ENCODE measurements at regions not wholly inside any gene's neighbourhood (a gene's known extent, or its start where the extent isn't known, plus 50 kb on each side); places are given as distances from the start of the nearest gene placed in this dataset.
A peak's percentile ranks its signal among the peaks of the same experiment; 100 is the strongest.

- DNase-seq (ENCODE audit: low read depth in 2 of 2): no peak
Observed at GRCh38 chrX:10813761-10814160, 193.4 kb upstream of the MID1 start.

- DNase-seq (ENCODE audit: low read depth in 2 of 2): no peak
Observed at GRCh38 chrX:10818651-10819050, 198.3 kb upstream of the MID1 start.

- DNase-seq (ENCODE audit: low read depth in 2 of 2): no peak
Observed at GRCh38 chrX:10819973-10820372, 199.6 kb upstream of the MID1 start.

- no peak for DNase-seq (ENCODE audit: low read depth in 2 of 2)
Observed at GRCh38 chrX:10821293-10821692, 200.9 kb upstream of the MID1 start.

DNA sequence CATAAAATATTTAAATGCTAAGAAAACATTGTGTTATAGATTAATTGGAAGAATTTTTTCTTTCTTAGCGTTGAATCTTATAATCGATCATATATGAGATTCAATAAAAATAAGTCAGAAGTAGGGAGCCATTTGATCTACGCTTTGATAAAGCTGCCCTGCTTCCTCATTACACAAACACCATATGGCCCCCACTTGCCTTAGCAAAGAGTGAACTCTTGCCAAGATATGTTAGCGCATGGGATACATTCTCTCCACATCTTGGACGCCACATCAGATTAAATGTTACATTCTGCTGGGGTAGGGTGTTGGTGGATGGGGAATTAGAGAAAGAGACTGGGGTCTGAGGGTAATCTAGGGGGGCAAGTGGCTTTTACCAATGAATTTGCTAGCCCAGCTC lies 207.7 kb upstream of the MID1 start:
- DNase-seq (ENCODE audit: low read depth in 2 of 2): no peak

GRCh38 chrX:10828640-10829039 lies 208.3 kb upstream of the MID1 start:
- no peak for DNase-seq (ENCODE audit: low read depth in 2 of 2)

DNA sequence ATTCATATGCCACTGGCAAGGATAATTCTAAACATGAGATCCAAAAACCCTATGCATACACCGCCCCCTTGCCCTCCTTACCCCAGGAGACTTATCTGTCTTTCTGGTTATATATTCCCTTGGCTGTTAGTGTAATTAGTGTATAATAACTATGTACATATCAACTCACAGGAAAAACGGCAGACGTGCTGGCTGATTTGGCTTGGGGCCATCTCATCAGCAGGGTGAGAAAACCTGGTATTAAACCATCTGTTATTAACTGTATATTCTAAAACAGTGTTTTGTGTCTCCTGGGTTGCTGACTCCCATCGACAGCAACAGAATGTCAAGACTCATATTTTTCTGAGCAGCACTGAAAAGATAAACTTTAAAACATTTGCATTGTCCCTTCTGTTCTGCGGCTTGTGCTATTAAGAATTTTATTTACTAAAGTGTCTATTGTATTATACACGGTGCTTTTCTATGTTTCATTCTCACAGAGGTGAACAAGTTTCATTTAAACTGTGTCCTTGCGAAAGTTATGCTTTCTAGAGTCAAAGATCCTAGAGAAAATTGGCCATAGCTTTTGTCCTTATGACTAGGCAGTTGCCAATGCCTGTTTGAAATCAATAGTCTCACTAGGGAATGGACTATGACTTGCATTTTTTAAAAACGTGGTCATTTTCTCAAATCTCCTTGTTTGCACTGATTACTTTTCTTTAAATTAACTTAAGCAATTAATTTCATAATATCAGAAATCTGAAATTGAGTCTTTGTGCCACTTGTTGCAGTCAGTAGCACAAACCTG lies 211.5 kb upstream of the MID1 start:
- DNase-seq (ENCODE audit: low read depth in 2 of 2): no peak

DNA sequence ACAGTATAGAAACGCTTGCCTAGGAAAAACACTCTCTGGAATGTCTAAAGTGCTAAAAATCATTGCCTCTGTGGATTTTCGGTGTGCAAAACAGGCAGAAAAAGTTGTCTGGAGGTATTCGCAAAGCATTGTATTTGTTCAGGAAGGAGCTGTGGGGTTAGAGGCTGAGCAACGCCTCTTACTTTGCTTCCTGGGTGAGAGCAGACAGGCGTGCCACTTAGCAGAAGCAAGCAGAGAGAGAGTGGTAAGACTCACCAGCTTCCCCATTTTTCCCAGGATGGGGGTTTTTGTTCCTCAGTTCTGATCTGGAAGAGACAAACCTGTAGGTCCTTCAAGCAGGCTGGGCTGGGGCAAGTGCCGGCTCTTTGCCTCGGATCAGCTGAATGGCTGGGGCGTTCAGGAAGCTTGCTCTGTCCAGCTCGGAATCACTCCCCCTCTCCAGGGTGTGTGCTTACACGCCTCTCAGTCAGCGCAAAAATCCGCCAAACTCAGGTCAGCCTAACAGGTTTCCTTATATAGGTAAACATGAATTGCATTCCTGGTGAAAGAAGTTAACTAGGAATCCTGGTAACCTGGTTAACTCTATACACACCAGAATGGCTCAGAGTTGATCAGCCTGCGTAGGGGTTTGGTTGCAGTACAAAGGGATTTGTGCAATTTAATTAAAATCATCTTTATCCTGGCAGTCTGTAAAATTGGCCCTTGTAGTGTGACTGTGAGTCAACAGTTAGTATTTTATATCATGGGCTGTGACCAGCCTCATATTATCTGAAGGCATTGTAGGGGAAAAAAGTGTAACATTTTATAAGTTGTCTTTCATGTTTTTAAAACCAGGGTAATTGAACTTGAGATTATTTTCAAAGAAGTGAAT lies 213.1 kb upstream of the MID1 start:
- DNase-seq (ENCODE audit: low read depth in 2 of 2): no peak

- no peak for DNase-seq (ENCODE audit: low read depth in 2 of 2)
Observed at GRCh38 chrX:10841579-10841978, 221.2 kb upstream of the MID1 start.

GRCh38 chrX:10842646-10843045 lies 222.3 kb upstream of the MID1 start:
- no peak for DNase-seq (ENCODE audit: low read depth in 2 of 2)

DNA sequence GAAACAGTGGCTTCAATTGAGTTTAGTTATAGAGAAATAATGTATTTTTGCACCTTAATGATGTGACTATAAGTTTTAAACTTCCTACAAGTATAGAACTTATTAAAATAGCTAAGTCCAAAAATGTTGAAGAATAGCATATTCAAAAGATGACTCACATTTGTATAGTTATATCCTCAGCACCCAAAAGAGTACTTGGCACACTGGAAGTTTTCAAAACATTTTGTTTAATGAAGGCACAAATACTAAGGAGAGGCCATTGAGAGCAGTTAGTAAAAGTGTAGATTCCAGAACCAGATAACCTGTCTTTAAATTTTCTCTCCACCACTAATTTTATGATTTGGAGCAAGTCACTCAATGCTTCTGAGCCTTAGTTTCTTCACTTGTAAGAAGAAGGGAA lies 226.9 kb upstream of the MID1 start:
- DNase-seq (ENCODE audit: low read depth in 2 of 2): no peak

DNA sequence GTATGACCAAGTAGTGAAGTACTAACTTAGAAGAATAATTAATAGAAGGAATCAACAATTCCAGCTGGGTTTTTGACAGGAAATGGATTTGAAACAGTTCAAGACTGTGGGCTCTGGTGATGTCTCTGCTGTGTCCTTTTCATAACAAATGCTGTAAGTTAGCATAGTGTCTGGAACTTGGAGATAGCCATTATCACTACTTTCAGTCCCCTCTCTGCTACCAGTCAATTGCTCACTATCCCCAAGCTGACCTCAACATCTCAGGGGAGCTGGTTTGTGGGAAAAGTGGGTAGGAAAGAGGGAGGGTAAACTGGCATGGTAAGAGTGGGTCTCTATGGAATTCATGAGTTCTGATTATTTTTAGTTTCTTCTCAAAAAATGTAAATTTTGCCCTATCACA lies 231.4 kb upstream of the MID1 start:
- DNase-seq (ENCODE audit: low read depth in 2 of 2): no peak

- DNase-seq (ENCODE audit: low read depth in 2 of 2): no peak
Observed at GRCh38 chrX:10854594-10854993, 234.2 kb upstream of the MID1 start.

- no peak for DNase-seq (ENCODE audit: low read depth in 2 of 2)
Observed at GRCh38 chrX:10855845-10856244, 235.5 kb upstream of the MID1 start.

- no peak for DNase-seq (ENCODE audit: low read depth in 2 of 2)
Observed at GRCh38 chrX:10856797-10857196, 236.4 kb upstream of the MID1 start.

- peak in 1 of 2 donors; percentile 11 for DNase-seq (ENCODE audit: low read depth in 2 of 2)
Observed at GRCh38 chrX:10859353-10859752, 239.0 kb upstream of the MID1 start.

DNA sequence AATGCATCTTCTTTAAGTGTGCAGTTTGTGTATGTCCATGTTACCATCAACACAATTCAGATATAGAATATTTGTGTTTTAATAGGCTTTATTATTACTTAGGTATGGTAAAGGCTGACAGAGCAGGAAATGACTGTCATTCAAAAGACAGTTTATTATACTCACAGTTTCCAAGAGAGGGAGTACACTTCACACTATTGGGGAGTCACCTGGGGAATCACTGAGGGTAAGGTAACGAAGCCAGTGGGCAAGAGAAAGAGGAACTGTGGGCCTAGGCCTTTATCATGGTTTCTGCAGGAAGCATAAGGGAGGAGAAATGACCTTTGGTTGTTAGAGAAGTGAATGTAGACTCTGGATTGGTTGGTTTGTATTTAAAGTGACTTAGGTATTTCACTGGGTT lies 235.1 kb upstream of the HCCS start:
- no peak for DNase-seq (ENCODE audit: low read depth in 2 of 2)

GRCh38 chrX:10882484-10882883 lies 228.6 kb upstream of the HCCS start:
- no peak for DNase-seq (ENCODE audit: low read depth in 2 of 2)

GRCh38 chrX:10884246-10884645 lies 226.9 kb upstream of the HCCS start:
- no peak for DNase-seq (ENCODE audit: low read depth in 2 of 2)

DNA sequence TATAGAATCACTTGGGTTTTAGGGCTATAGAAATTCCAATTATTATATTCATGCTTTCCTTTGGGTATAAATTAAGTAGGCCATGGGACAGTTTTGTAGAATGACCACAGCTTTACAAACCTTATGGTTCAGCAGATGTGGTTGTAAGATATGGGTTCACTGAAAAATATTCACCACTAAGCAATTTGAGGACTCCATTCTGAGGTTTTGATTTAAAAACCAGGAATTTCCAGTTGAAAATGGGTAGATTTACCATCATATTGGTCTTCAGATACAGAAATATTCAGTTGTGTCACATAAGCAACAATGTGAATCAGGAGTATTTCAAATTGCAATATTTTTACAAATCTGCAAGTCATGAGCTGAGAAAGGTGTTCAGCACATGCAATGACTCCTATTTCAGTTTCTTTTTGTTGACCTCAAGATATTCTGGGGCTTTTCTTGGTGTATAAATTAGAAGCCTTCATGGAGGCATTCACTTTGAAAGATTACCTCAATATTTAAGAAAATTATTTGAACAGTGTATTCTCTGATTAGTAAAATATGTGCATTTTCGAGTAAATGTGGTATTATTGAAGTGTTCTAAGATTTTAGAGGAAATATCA lies 218.4 kb upstream of the HCCS start:
- DNase-seq (ENCODE audit: low read depth in 2 of 2): no peak

DNA sequence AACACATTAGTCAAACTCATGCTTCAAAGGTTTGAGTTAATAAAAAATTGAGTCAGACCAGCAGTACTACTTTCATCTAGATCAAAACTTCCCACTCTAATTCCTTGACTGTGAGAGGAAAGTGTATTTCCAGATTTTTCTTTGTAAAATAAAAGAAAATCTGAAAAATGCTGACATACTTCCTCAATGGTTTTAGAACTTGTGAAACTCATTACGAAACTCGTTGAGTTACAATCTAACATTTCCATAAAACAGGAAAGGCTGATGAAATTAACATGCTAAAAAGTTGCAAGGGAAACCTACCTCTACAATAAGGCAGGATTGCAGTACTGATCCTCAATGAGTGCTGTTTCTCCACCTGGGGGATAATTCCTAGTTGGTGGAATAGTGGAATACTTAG lies 217.8 kb upstream of the HCCS start:
- DNase-seq (ENCODE audit: low read depth in 2 of 2): no peak

DNA sequence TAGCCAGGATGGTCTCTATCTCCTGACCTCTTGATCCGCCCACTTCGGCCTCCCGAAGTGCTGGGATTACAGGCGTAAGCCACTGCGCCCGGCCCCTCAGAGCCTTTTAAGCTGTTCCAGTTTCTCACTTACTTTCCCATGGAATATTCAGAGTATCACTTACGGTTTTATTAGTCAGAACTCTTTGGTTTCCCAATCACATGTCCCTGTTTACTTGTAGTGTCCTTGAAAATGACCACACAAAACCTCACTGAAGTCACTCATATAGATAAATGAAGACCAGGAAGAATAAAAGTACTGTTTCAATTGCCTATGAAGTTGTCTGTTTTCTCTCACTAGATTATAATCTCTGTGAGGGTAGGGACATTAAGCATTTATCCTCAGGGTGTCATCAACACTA lies 217.2 kb upstream of the HCCS start:
- no peak for DNase-seq (ENCODE audit: low read depth in 2 of 2)

GRCh38 chrX:10897768-10898167 lies 213.4 kb upstream of the HCCS start:
- no peak for DNase-seq (ENCODE audit: low read depth in 2 of 2)

All from dermis microvascular lymphatic vessel endothelial cell (primary cell).